GM12891 (cell line): ENCODE measurements at regions not wholly inside any gene's neighbourhood (a gene's known extent, or its start where the extent isn't known, plus 50 kb on each side); places are given as distances from the start of the nearest gene placed in this dataset.
"Not testable (repeated sequence)": the region's sequence is repeated elsewhere in the genome, so short reads cannot be mapped to it uniquely, and the experiment has no call there.

Experiments
- DNase-seq: peaks from one replicate; pipeline ENCODE4 v3.0.0; 2011; ENCODE audit warnings: low spot score; ENCODE audit not compliant: insufficient read length
- FAIRE-seq: peaks from 2 replicates; lab custom pipeline; 2011; peaks lifted over from hg19 to GRCh38; lab: Jason Lieb, UNC
- PAX5 ChIP-seq: IDR thresholded peaks from 2 replicates; pipeline ENCODE4 v1.6.1; 2011; ENCODE audit warnings: low read length, moderate library complexity, mild to moderate bottlenecking; ENCODE audit not compliant: insufficient read depth, severe bottlenecking
- POLR2A ChIP-seq: IDR thresholded peaks from 2 replicates; pipeline ENCODE4 v1.6.1; 2011; ENCODE audit warnings: low read depth, low read length, control low read depth
- POLR2AphosphoS5 ChIP-seq: IDR thresholded peaks from 2 replicates; pipeline ENCODE4 v1.6.1; 2011; ENCODE audit warnings: low read depth, low read length, control low read depth
- POU2F2 ChIP-seq: IDR thresholded peaks from 2 replicates; pipeline ENCODE4 v1.6.1; 2011; ENCODE audit warnings: low read depth, mild to moderate bottlenecking, control low read depth, low read length, moderate library complexity
- SPI1 ChIP-seq: IDR thresholded peaks from 2 replicates; pipeline ENCODE4 v1.6.1; 2011; ENCODE audit warnings: low read depth, low read length, control low read depth
- TAF1 ChIP-seq: IDR thresholded peaks from 2 replicates; pipeline ENCODE4 v1.6.1; 2011; ENCODE audit warnings: low read depth, low read length, control low read depth

- FAIRE-seq (no peak), DNase-seq (no peak)
- no peak for TF ChIP-seq POU2F2
- no peak for TF ChIP-seq POLR2AphosphoS5
- no peak for TF ChIP-seq TAF1
- TF ChIP-seq PAX5 = no peak
- no peak for TF ChIP-seq SPI1
Measured at GRCh38 chr6:44740566-44741120, 353.1 kb downstream of the CDC5L start.

DNA sequence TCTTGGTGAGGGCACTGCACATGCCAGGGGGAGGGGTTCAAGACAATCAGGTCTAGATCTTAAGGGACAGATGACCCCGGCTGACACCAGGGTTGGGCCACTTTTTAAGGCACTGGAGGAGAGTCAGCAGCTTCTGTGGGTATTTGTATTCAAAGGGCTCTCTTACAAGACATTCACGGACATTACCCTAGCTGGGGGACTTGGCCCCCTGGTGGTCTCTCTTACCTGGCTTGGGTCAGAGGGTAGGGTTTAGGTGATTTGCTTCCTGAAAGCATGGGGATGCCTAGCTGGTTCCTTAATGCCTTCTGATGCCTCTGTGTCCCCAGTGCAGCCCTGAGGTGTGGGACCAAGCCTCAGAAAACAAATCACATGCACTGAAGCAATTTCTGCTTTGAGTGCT is 354.7 kb downstream of the CDC5L start:
- TF ChIP-seq SPI1 (no peak), POLR2AphosphoS5 (no peak), POLR2A (no peak), TAF1 (no peak), PAX5 (no peak), POU2F2 (no peak)
- DNase-seq (no peak), FAIRE-seq (no peak)

GRCh38 chr6:44742828-44743372 is 355.4 kb downstream of the CDC5L start:
- DNase-seq = no peak
- FAIRE-seq = no peak
- TF ChIP-seq SPI1 (no peak), PAX5 (no peak), POU2F2 (no peak)

- not testable (repeated sequence) for FAIRE-seq, DNase-seq
Measured at GRCh38 chr6:44760116-44760515, 372.6 kb downstream of the CDC5L start.

GRCh38 chr6:44761046-44761445 is 373.5 kb downstream of the CDC5L start:
- FAIRE-seq (no peak), DNase-seq (no peak)
- TF ChIP-seq POLR2A = no peak
- TF ChIP-seq SPI1 = no peak
- no peak for TF ChIP-seq PAX5
- TF ChIP-seq TAF1 = no peak
- TF ChIP-seq POU2F2 = no peak
- no peak for TF ChIP-seq POLR2AphosphoS5

GRCh38 chr6:44762496-44762895 is 375.0 kb downstream of the CDC5L start:
- TF ChIP-seq POU2F2 (no peak), SPI1 (no peak), TAF1 (no peak), POLR2A (no peak), POLR2AphosphoS5 (no peak), PAX5 (no peak)
- no peak for FAIRE-seq
- DNase-seq = no peak

GRCh38 chr6:44771647-44772415 is 384.3 kb downstream of the CDC5L start:
- no peak for DNase-seq
- TF ChIP-seq PAX5 = no peak
- TF ChIP-seq SPI1 = no peak
- TF ChIP-seq POU2F2 = no peak
- no peak for TF ChIP-seq POLR2AphosphoS5
- no peak for TF ChIP-seq TAF1
- TF ChIP-seq POLR2A = no peak
- no peak for FAIRE-seq

- FAIRE-seq = no peak
- no peak for TF ChIP-seq SPI1
- TF ChIP-seq POLR2AphosphoS5 = no peak
- TF ChIP-seq PAX5 = no peak
- no peak for TF ChIP-seq POU2F2
- TF ChIP-seq TAF1 = no peak
- TF ChIP-seq POLR2A = no peak
Measured at GRCh38 chr6:44772838-44773237, 385.3 kb downstream of the CDC5L start.

GRCh38 chr6:44775121-44775520 is 387.6 kb downstream of the CDC5L start:
- no peak for DNase-seq
- FAIRE-seq = no peak
- TF ChIP-seq POU2F2 = no peak
- no peak for TF ChIP-seq PAX5
- no peak for TF ChIP-seq POLR2AphosphoS5
- TF ChIP-seq SPI1 = no peak
- no peak for TF ChIP-seq TAF1
- no peak for TF ChIP-seq POLR2A

More at GRCh38 chr6:44772838-44773237, 385.3 kb downstream of the CDC5L start:
- DNase-seq = no peak

- FAIRE-seq = no peak
- DNase-seq = no peak
- TF ChIP-seq PAX5 (no peak), POLR2AphosphoS5 (no peak), TAF1 (no peak), SPI1 (no peak), POU2F2 (no peak), POLR2A (no peak)
Measured at GRCh38 chr6:44776344-44776743, 388.8 kb downstream of the CDC5L start.
